Smooth muscle cell (in vitro differentiated cells): ENCODE measurements at regions not wholly inside any gene's neighbourhood (a gene's known extent, or its start where the extent isn't known, plus 50 kb on each side); places are given as distances from the start of the nearest gene placed in this dataset.
A peak's percentile ranks its signal among the peaks of the same experiment; 100 is the strongest.

ENCODE experiments used
- DNase-seq: peaks from one replicate; lab custom pipeline; 2025; ENCODE audit not compliant: unreplicated experiment; lab: John Stamatoyannopoulos, UW
- H2AFZ ChIP-seq: fragments of 200-600 bp; sonication (generic); 2 replicates; pipeline ENCODE4 v1.6.0; 2016; ENCODE audit warnings: antibody characterized with exemption, low read depth, mild to moderate bottlenecking
- H3F3A ChIP-seq: fragments of 200-600 bp; sonication (generic); 2 replicates; pipeline ENCODE4 v1.6.0; 2017; ENCODE audit warnings: antibody characterized with exemption, low read depth
- H3K27ac ChIP-seq: fragments of 200-600 bp; sonication (generic); 2 replicates; pipeline ENCODE4 v1.5.1; 2016; ENCODE audit warnings: low read depth, mild to moderate bottlenecking
- H3K27me3 ChIP-seq: fragments of 200-600 bp; sonication (generic); 2 replicates; pipeline ENCODE4 v1.6.1; 2016; ENCODE audit warnings: low read depth, mild to moderate bottlenecking
- H3K36me3 ChIP-seq: fragments of 200-600 bp; sonication (generic); 2 replicates; pipeline ENCODE4 v1.5.1; 2016; ENCODE audit warnings: low read depth
- H3K4me1 ChIP-seq: fragments of 200-600 bp; sonication (generic); 2 replicates; pipeline ENCODE4 v1.5.1; 2016; ENCODE audit warnings: low read depth
- H3K4me2 ChIP-seq: fragments of 200-600 bp; sonication (generic); 2 replicates; pipeline ENCODE4 v1.6.0; 2016; ENCODE audit warnings: mild to moderate bottlenecking
- H3K4me3 ChIP-seq: fragments of 200-600 bp; sonication (generic); 2 replicates; pipeline ENCODE4 v1.5.1; 2016; ENCODE audit warnings: mild to moderate bottlenecking
- H3K79me2 ChIP-seq: fragments of 200-600 bp; sonication (generic); 2 replicates; pipeline ENCODE4 v1.6.0; 2016; ENCODE audit warnings: low read depth, mild to moderate bottlenecking
- H3K9ac ChIP-seq: fragments of 200-600 bp; sonication (generic); 2 replicates; pipeline ENCODE4 v1.6.0; 2016; ENCODE audit warnings: low read depth
- H3K9me3 ChIP-seq: fragments of 200-600 bp; sonication (generic); replicated peaks from 2 replicates; pipeline ENCODE4 v1.5.1; 2016; ENCODE audit warnings: low read depth
- H4K20me1 ChIP-seq: fragments of 200-600 bp; sonication (generic); 2 replicates; pipeline ENCODE4 v1.6.0; 2016; ENCODE audit warnings: low read depth
- CTCF ChIP-seq: fragments of 200-600 bp; sonication (generic); IDR thresholded peaks from 2 replicates; pipeline ENCODE4 v1.5.1; 2017; ENCODE audit warnings: borderline replicate concordance, mild to moderate bottlenecking, antibody characterized with exemption; ENCODE audit not compliant: insufficient read depth, poor library complexity, severe bottlenecking
- WGBS: methylation state at CpG from one replicate; pipeline ENCODE4 v1.1.7; 2016; ENCODE audit warnings: low lambda C conversion rate; 5-methylcytosine and 5-hydroxymethylcytosine counted together

GRCh38 chr18:73478191-73478590 is 610.4 kb upstream of the NETO1 start:
- H3F3A ChIP-seq, result no peaks in the 10 kb centered on the region
- H3K9me3 ChIP-seq, result no peaks in the 10 kb centered on the region
- no peak overlapping the region for H3K4me2 ChIP-seq
- H3K27ac ChIP-seq, result no peak overlapping the region
- H3K79me2 ChIP-seq, result no peaks in the 10 kb centered on the region
- WGBS, result 89% methylated on average over 2 of the region's 2 CpGs
- no peaks in the 10 kb centered on the region for H4K20me1 ChIP-seq
- no peaks in the 10 kb centered on the region for H3K36me3 ChIP-seq
- no peak for DNase-seq
- no peak for TF ChIP-seq CTCF
- H2AFZ ChIP-seq, result no peak overlapping the region
- H3K4me3 ChIP-seq, result no peak overlapping the region
- no peaks in the 10 kb centered on the region for H3K4me1 ChIP-seq
- H3K27me3 ChIP-seq, result no peaks in the 10 kb centered on the region
- H3K9ac ChIP-seq, result no peak overlapping the region

- Histone ChIP-seq H3F3A (no peaks in the 10 kb centered on the region), H3K4me3 (no peak overlapping the region), H3K9me3 (no peaks in the 10 kb centered on the region), H3K79me2 (no peaks in the 10 kb centered on the region), H3K4me2 (no peak overlapping the region), H3K4me1 (no peaks in the 10 kb centered on the region), H3K27me3 (no peaks in the 10 kb centered on the region), H3K36me3 (no peaks in the 10 kb centered on the region), H2AFZ (no peak overlapping the region), H3K9ac (no peak overlapping the region), H4K20me1 (no peaks in the 10 kb centered on the region), H3K27ac (no peak overlapping the region)
- WGBS, result 94% methylated on average over 3 of the region's 3 CpGs
- no peak for DNase-seq
- no peak for TF ChIP-seq CTCF
Measured at GRCh38 chr18:73476031-73476430, 608.2 kb upstream of the NETO1 start.

GRCh38 chr18:73462092-73462491 is 594.3 kb upstream of the NETO1 start:
- Histone ChIP-seq H3K27ac (peak overlapping the region; percentile 29), H2AFZ (peak overlapping the region; percentile 48), H3F3A (no peaks in the 10 kb centered on the region), H3K4me2 (peak overlapping the region; percentile 16), H3K4me3 (no peak overlapping the region), H3K9me3 (no peaks in the 10 kb centered on the region), H3K79me2 (no peaks in the 10 kb centered on the region), H3K36me3 (no peaks in the 10 kb centered on the region), H3K27me3 (no peaks in the 10 kb centered on the region), H4K20me1 (no peaks in the 10 kb centered on the region), H3K9ac (no peak overlapping the region), H3K4me1 (peaks cover 10% of the 10 kb centered on the region)
- DNase-seq, result no peak
- 38% methylated on average over 2 of the region's 2 CpGs for WGBS
- TF ChIP-seq CTCF, result no peak

- DNase-seq, result no peak
- Histone ChIP-seq H3K79me2 (no peaks in the 10 kb centered on the region), H3K36me3 (no peaks in the 10 kb centered on the region), H4K20me1 (no peaks in the 10 kb centered on the region), H3K9me3 (no peaks in the 10 kb centered on the region), H2AFZ (peak overlapping the region; percentile 48), H3K27ac (peak overlapping the region; percentile 29), H3F3A (no peaks in the 10 kb centered on the region), H3K4me2 (peak overlapping the region; percentile 16), H3K27me3 (no peaks in the 10 kb centered on the region), H3K9ac (no peak overlapping the region), H3K4me3 (no peak overlapping the region), H3K4me1 (peaks cover 10% of the 10 kb centered on the region)
- no peak for TF ChIP-seq CTCF
- 74% methylated on average over 1 of the region's 1 CpG for WGBS
Measured at GRCh38 chr18:73461780-73462059, 593.9 kb upstream of the NETO1 start.
